ENCODE measurements at regions not wholly inside any gene's neighbourhood (a gene's known extent, or its start where the extent isn't known, plus 50 kb on each side); places are given as distances from the start of the nearest gene placed in this dataset.

GRCh38 chr4:153905231-153905630, 116.3 kb upstream of the SFRP2 start:
- no peak overlapping the region for H3K27ac Mint-ChIP-seq
- H3K4me3 Mint-ChIP-seq: no peak overlapping the region
- H3K27me3 ChIP-seq (replicated peaks in 1 of 4; ENCODE audit: control extremely low read depth in 1 of 4, control insufficient read depth in 3 of 4, insufficient read depth in 4 of 4, low read length in 3 of 4): peaks cover 0 to 3% (median 0%) of the 10 kb centered on the region in 4 experiments
- peaks cover 21% of the 10 kb centered on the region for H3K27me3 Mint-ChIP-seq
- TF ChIP-seq EZH2 (IDR thresholded peaks at IDR 0.05; ENCODE audit: borderline replicate concordance, insufficient read depth, low read depth, low read length, poor library complexity, severe bottlenecking) (no peak), CTCF (IDR thresholded peaks at IDR 0.05) (no peak)
- no peaks in the 10 kb centered on the region for H4K20me1 ChIP-seq (ENCODE audit: control insufficient read depth, insufficient read depth, low read length, poor library complexity, severe bottlenecking)
- no peaks in the 10 kb centered on the region for H3K4me1 Mint-ChIP-seq
- CTCF ChIA-PET: no interaction called here
- intact Hi-C loops (cut with micrococcal nuclease): no loop called here
- no peaks in the 10 kb centered on the region for H3K36me3 ChIP-seq (replicated peaks in 1 of 2; ENCODE audit: control extremely low read depth in 1 of 2, control insufficient read depth in 1 of 2, extremely low read depth in 1 of 2, insufficient read depth in 2 of 2, low read length in 1 of 2)
- POLR2A ChIA-PET: no interaction called here
- 84% methylated on average over 6 of the region's 7 CpGs for WGBS (ENCODE audit: insufficient coverage)
- H3K4me2 ChIP-seq (replicated peaks; ENCODE audit: low read depth, low read length, poor library complexity, severe bottlenecking): no peak overlapping the region
- H3K9ac ChIP-seq (ENCODE audit: low read length): no peak overlapping the region
- no peak overlapping the region for H3K27ac ChIP-seq (ENCODE audit: low read length in 2 of 2)
- H3K9me3 Mint-ChIP-seq (ENCODE audit: insufficient read depth): no peaks in the 10 kb centered on the region
- no peaks in the 10 kb centered on the region for H3K79me2 ChIP-seq (ENCODE audit: control insufficient read depth, insufficient read depth, low read length)
- no peak overlapping the region for H3K4me3 ChIP-seq (ENCODE audit: control extremely low read depth in 1 of 5, extremely low read depth in 1 of 5, insufficient read depth in 1 of 5, low read depth in 2 of 5, low read length in 4 of 5)
- no peak for ATAC-seq (ENCODE audit: low read depth)
- no peaks in the 10 kb centered on the region for H3K4me1 ChIP-seq (ENCODE audit: control insufficient read depth in 2 of 2, insufficient read depth in 2 of 2, low read length in 2 of 2)
- no peak overlapping the region for H2AFZ ChIP-seq (ENCODE audit: insufficient read depth, low read depth, low read length, poor library complexity, severe bottlenecking)
- no peak for DNase-seq
- peaks cover 0 to 1% (median 0%) of the 10 kb centered on the region in 3 donors for H3K9me3 ChIP-seq (ENCODE audit: control extremely low read depth in 1 of 3, control insufficient read depth in 2 of 3, insufficient read depth in 1 of 3, low read length in 2 of 3)

GRCh38 chr4:153904011-153904410, 115.1 kb upstream of the SFRP2 start:
- ChIA-PET CTCF (no interaction called here), POLR2A (no interaction called here)
- TF ChIP-seq EZH2 (IDR thresholded peaks at IDR 0.05; ENCODE audit: borderline replicate concordance, insufficient read depth, low read depth, low read length, poor library complexity, severe bottlenecking) (no peak), CTCF (IDR thresholded peaks at IDR 0.05) (no peak)
- no peaks in the 10 kb centered on the region for H3K9me3 Mint-ChIP-seq (ENCODE audit: insufficient read depth)
- H4K20me1 ChIP-seq (ENCODE audit: control insufficient read depth, insufficient read depth, low read length, poor library complexity, severe bottlenecking): no peaks in the 10 kb centered on the region
- H3K36me3 ChIP-seq (replicated peaks in 1 of 2; ENCODE audit: control extremely low read depth in 1 of 2, control insufficient read depth in 1 of 2, extremely low read depth in 1 of 2, insufficient read depth in 2 of 2, low read length in 1 of 2): no peaks in the 10 kb centered on the region
- intact Hi-C loops (cut with micrococcal nuclease): no loop called here
- H3K4me1 ChIP-seq (ENCODE audit: control insufficient read depth in 2 of 2, insufficient read depth in 2 of 2, low read length in 2 of 2): no peaks in the 10 kb centered on the region
- no peak overlapping the region for H2AFZ ChIP-seq (ENCODE audit: insufficient read depth, low read depth, low read length, poor library complexity, severe bottlenecking)
- H3K9ac ChIP-seq (ENCODE audit: low read length): no peak overlapping the region
- no peak overlapping the region for H3K27ac ChIP-seq (ENCODE audit: low read length in 2 of 2)
- H3K4me1 Mint-ChIP-seq: no peaks in the 10 kb centered on the region
- H3K27ac Mint-ChIP-seq: no peak overlapping the region
- no peak overlapping the region for H3K4me3 Mint-ChIP-seq
- no peak overlapping the region for H3K4me3 ChIP-seq (ENCODE audit: control extremely low read depth in 1 of 5, extremely low read depth in 1 of 5, insufficient read depth in 1 of 5, low read depth in 2 of 5, low read length in 4 of 5)
- no peak overlapping the region for H3K4me2 ChIP-seq (replicated peaks; ENCODE audit: low read depth, low read length, poor library complexity, severe bottlenecking)
- H3K27me3 ChIP-seq (replicated peaks in 1 of 4; ENCODE audit: control extremely low read depth in 1 of 4, control insufficient read depth in 3 of 4, insufficient read depth in 4 of 4, low read length in 3 of 4): peaks cover 0 to 2% (median 0%) of the 10 kb centered on the region in 4 experiments
- ATAC-seq (ENCODE audit: low read depth) (no peak), DNase-seq (no peak)
- H3K79me2 ChIP-seq (ENCODE audit: control insufficient read depth, insufficient read depth, low read length): no peaks in the 10 kb centered on the region
- peaks cover 0 to 1% (median 0%) of the 10 kb centered on the region in 3 donors for H3K9me3 ChIP-seq (ENCODE audit: control extremely low read depth in 1 of 3, control insufficient read depth in 2 of 3, insufficient read depth in 1 of 3, low read length in 2 of 3)
- no CpG with 5 or more reads among the region's 5 CpGs for WGBS (ENCODE audit: insufficient coverage)
- peaks cover 25% of the 10 kb centered on the region for H3K27me3 Mint-ChIP-seq
